ENCODE measurements at regions not wholly inside any gene's neighbourhood (a gene's known extent, or its start where the extent isn't known, plus 50 kb on each side); places are given as distances from the start of the nearest gene placed in this dataset.

DNA sequence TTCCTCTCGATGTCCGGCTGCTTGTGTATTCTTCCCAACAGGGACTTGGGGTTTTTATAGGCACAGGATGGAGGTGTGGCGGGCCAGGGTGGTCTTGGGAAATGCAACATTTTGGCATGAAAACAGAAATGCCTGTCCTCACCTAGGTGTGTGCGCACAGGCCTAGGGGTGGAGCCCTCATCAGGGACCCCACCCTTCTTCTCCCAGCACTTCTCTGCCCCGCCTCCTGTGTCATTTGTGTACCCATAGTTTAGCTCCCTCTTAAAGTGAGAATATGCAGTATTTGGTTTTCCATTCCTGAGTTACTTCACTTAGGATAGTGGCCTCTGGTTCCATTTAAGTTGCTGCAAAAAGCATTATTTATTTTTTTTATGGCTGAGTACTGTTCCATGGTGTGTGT is 90.2 kb upstream of the ITGB1 start:
- Mint-ChIP-seq H3K9me3 (ENCODE audit: unreplicated experiment) (peaks cover 3% of the 10 kb centered on the region), H3K36me3 (ENCODE audit: unreplicated experiment) (no peaks in the 10 kb centered on the region), H3K27me3 (ENCODE audit: unreplicated experiment) (no peaks in the 10 kb centered on the region), H3K4me3 (ENCODE audit: unreplicated experiment) (no peak overlapping the region), H3K4me1 (ENCODE audit: low read depth, unreplicated experiment) (peaks cover 4% of the 10 kb centered on the region), H3K27ac (ENCODE audit: unreplicated experiment) (no peak overlapping the region)
- no peak for DNase-seq
- TF ChIP-seq, protein P1, sequence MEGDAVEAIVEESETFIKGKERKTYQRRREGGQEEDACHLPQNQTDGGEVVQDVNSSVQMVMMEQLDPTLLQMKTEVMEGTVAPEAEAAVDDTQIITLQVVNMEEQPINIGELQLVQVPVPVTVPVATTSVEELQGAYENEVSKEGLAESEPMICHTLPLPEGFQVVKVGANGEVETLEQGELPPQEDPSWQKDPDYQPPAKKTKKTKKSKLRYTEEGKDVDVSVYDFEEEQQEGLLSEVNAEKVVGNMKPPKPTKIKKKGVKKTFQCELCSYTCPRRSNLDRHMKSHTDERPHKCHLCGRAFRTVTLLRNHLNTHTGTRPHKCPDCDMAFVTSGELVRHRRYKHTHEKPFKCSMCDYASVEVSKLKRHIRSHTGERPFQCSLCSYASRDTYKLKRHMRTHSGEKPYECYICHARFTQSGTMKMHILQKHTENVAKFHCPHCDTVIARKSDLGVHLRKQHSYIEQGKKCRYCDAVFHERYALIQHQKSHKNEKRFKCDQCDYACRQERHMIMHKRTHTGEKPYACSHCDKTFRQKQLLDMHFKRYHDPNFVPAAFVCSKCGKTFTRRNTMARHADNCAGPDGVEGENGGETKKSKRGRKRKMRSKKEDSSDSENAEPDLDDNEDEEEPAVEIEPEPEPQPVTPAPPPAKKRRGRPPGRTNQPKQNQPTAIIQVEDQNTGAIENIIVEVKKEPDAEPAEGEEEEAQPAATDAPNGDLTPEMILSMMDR (IDR thresholded peaks at IDR 0.05; ENCODE audit: partially characterized antibody, unreplicated experiment), result no peak

DNA sequence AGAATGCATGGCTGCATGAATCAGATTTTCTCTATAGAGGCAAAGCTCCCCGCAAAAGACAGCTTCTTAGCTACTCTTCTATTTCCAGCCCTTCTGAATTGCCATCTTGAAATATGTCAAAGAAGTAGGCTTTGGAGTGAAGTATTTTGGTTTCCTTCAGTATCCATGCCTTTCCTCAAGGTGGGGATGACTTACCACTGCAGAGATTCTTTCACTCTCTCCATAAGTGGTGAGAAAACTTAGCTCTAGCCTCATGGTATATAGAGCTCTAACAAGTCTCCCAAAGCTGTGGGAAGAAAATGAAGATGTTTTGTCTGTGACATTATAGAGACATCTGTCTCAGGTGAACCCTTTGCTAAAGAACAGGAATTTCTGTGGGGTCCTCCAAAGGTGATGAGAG is 89.6 kb upstream of the ITGB1 start:
- DNase-seq, result no peak
- H3K4me1 Mint-ChIP-seq (ENCODE audit: low read depth, unreplicated experiment), result peaks cover 6% of the 10 kb centered on the region

DNA sequence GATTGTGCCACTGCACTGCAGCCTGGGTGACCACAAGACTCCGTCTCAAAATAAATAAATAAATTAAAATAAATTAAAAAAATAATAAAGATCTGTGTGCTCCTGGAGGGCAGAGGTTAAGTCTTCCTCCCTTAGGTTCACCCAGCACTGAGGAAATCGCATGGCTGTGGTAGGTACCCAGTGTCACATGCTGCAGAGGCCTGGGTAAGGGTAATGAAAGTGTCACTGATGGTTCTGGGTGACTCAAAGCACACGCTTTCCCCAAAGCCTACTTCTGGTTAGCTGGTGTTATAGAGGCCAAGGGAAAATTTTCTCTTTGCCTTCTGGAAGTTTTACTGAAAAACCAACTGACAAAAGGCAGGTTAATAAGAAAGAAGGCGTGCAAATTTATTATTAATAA is 88.8 kb upstream of the ITGB1 start:
- H3K9me3 Mint-ChIP-seq (ENCODE audit: unreplicated experiment), result peaks cover 3% of the 10 kb centered on the region
- H3K4me3 Mint-ChIP-seq (ENCODE audit: unreplicated experiment), result no peak overlapping the region
- H3K27me3 Mint-ChIP-seq (ENCODE audit: unreplicated experiment), result peaks cover 2% of the 10 kb centered on the region
- peaks cover 11% of the 10 kb centered on the region for H3K4me1 Mint-ChIP-seq (ENCODE audit: low read depth, unreplicated experiment)
- TF ChIP-seq, protein P1 (IDR thresholded peaks at IDR 0.05; ENCODE audit: partially characterized antibody, unreplicated experiment), result no peak
- H3K27ac Mint-ChIP-seq (ENCODE audit: unreplicated experiment), result no peak overlapping the region
- H3K36me3 Mint-ChIP-seq (ENCODE audit: unreplicated experiment), result no peaks in the 10 kb centered on the region
- DNase-seq, result no peak

More for the DNA sequence above, 89.6 kb upstream of the ITGB1 start:
- Mint-ChIP-seq H3K27me3 (ENCODE audit: unreplicated experiment) (no peaks in the 10 kb centered on the region), H3K27ac (ENCODE audit: unreplicated experiment) (no peak overlapping the region), H3K36me3 (ENCODE audit: unreplicated experiment) (no peaks in the 10 kb centered on the region), H3K9me3 (ENCODE audit: unreplicated experiment) (peaks cover 3% of the 10 kb centered on the region), H3K4me3 (ENCODE audit: unreplicated experiment) (no peak overlapping the region)
- TF ChIP-seq, protein P1 (IDR thresholded peaks at IDR 0.05; ENCODE audit: partially characterized antibody, unreplicated experiment), result no peak

- no peak for DNase-seq
- Mint-ChIP-seq H3K36me3 (ENCODE audit: unreplicated experiment) (no peaks in the 10 kb centered on the region), H3K4me1 (ENCODE audit: low read depth, unreplicated experiment) (peaks cover 21% of the 10 kb centered on the region), H3K9me3 (ENCODE audit: unreplicated experiment) (peaks cover 2% of the 10 kb centered on the region), H3K4me3 (ENCODE audit: unreplicated experiment) (no peak overlapping the region), H3K27ac (ENCODE audit: unreplicated experiment) (no peak overlapping the region), H3K27me3 (ENCODE audit: unreplicated experiment) (peaks cover 5% of the 10 kb centered on the region)
- TF ChIP-seq, protein P1 (IDR thresholded peaks at IDR 0.05; ENCODE audit: partially characterized antibody, unreplicated experiment), result no peak
These were observed 87.4 kb upstream of the ITGB1 start for GRCh38 chr10:33045421-33045820.

GRCh38 chr10:33042565-33042964 is 84.5 kb upstream of the ITGB1 start:
- Mint-ChIP-seq H3K4me3 (ENCODE audit: unreplicated experiment) (peak overlapping the region; percentile 26), H3K27ac (ENCODE audit: unreplicated experiment) (peak overlapping the region; percentile 87), H3K9me3 (ENCODE audit: unreplicated experiment) (peaks cover 2% of the 10 kb centered on the region), H3K36me3 (ENCODE audit: unreplicated experiment) (no peaks in the 10 kb centered on the region), H3K27me3 (ENCODE audit: unreplicated experiment) (peaks cover 5% of the 10 kb centered on the region), H3K4me1 (ENCODE audit: low read depth, unreplicated experiment) (peaks cover 21% of the 10 kb centered on the region)
- TF ChIP-seq, protein P1 (IDR thresholded peaks at IDR 0.05; ENCODE audit: partially characterized antibody, unreplicated experiment), result no peak
- DNase-seq, result no peak
